Ammon's horn (tissue), 1 donor: ENCODE measurements at regions not wholly inside any gene's neighbourhood (a gene's known extent, or its start where the extent isn't known, plus 50 kb on each side); places are given as distances from the start of the nearest gene placed in this dataset.

ENCODE experiments used
- DNase-seq: peaks from one replicate; pipeline ENCODE4 v3.0.0-alpha.2; 2016; ENCODE audit warnings: low spot score

DNA sequence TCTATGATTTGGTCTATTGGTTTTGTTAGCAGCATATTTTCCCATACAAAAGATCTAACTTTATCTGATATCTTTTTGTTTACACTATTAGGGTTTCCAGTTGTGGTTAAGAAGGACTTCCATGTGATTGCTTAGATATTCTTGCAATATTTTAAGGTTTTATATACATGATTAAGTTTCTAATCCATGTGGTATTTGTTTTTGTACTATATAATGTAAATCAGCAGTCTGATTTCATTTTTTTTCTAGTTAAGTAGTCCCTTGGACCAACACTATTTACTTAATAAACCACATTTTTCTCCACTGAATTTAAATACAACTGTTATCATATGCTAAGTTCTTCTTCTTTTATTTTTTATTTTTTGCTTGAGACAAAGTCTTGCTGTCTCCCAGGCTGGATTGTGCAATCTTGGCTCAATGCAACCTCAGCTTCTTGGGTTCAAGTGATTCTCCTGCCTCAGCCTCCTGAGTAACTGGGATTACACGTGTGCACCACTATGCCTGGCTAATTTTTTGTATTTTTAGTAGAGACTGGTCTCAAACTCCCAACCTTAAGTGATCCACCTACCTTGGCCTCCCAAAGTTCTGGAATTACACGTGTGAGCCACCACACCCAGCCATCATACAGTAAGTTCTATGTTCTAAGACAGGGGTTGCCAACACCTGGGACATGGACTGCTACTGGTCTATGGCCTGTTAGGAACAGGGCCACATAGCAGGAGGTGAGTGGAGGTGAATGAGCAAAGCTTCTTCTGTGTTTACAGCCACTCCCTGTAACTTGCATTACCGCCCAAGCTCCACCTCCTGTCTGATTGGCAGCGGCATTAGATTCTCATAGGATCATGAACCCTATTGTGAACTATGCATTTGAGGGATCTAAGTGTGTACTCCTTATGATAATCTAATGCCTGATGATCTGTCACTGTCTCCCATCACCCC is 58.5 kb upstream of the RAB27B start:
- DNase-seq, result no peak

DNA sequence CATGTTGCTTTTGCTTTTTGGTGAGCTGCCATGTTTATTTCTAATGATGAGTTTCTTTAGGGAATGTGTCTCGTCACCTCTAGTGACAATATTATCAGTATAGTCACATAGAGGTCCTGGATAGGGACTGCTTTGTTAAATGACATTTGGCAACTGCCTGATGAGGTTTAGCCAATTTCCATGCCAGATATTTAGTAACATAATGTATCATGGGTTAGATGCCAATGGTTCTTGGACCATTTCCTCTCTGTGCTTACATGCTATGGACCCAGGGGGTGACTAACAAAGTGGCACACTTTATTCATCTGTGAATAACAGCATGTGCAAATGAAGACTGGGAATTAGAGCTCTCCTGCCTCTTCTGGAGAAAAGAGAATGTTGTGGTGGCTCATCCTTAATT is 56.2 kb upstream of the RAB27B start:
- DNase-seq, result peak; percentile 8

DNA sequence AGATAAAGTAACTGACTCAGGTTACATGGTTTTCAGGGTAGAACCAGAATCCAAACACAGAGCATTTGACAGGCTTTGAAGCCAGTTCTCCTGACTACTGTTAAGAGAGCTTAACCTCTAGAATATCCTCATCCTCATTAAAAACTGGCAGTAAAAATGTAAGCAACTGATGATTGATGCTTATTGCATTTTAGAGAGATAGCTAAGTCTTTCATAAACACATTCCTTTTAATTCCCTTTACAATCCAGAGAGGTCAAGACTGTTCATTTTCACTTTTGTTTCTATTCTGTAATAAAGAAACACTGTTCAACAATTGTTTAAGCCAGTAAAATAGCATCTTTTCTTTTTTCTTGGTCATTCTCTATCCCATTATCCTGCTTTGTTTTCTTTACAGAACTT is 53.9 kb upstream of the RAB27B start:
- DNase-seq, result no peak

DNA sequence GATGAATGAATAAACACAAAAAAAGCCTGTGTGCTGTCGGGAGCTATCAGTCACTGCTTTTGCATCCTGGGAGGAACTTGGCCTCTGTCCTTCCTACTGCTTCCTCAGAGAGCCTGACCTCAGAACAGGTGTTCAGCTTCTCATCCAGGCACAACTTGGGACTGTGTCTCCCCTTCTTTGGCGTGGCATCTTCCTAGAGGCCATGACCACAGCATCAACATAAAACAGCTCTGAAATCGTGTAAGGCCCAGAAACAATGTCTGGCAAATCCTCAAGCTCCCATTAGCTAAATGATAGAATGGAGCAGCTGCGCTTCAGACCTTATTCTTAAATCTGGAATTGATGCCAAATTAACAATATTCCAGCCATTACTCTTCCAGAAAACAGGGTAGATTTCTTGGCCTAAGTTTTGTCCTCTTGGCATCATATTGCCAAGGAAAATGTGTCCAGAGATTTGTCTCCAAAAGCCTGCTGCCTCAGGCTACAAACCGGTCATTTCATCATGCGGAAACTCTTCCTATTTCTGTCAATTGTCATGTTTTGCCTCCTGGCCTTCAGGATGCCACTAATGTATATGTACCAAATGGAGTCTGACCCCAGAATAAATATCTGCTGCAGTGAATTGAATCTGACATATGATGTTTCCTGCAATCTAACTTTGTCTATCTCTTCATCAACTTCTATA is 53.2 kb upstream of the RAB27B start:
- DNase-seq, result no peak

DNA sequence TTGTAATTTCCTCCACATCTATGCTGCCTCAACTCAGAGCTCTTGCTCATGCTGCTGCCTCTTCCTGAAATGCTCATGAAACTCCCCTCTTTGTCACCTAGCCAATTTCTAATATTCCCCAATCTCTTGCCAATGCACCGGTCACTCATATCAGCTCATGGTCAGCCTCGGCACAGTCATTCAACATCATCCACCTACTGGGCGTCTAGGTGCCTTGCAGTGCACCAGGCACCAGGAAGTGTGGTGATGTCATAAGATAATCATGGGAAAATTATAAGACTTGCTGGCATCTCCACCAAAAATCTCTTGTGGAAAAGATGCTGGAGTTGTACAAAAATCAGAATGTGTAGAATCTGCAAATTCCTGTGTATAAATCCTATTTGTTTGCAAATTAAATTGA is 52.6 kb upstream of the RAB27B start:
- DNase-seq, result no peak

DNA sequence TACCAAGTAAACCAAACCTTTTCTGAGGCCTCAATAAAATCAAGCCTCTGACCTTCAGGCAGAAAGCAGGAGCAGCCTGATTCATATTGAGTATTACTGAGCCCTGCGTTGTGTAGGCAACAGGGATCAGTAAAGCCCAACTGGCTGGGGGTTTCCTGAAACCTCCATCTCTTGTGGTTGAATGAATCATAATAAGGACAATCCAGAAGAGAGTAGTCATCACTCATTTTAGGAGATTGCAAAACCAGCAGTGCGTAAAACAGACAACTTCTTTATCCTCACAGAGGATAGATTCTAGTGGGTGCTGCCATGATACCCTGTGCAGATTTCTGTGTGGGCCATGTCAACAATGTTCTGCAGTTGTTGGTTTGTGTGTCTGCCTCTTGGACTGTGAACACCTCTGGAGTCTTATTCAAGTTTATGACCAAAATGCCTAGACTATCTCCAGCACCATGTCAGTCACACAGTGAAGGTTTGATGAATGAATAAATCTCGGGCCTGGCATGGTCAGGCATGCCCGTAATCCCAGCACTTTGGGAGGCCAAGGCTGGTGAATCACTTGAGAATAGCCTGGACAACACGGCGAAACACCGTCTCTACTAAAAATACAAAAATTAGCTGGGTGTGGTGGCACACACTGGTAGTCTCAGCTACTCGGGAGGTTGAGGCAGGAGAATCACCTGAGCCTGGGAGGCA is 51.8 kb upstream of the RAB27B start:
- no peak for DNase-seq

DNA sequence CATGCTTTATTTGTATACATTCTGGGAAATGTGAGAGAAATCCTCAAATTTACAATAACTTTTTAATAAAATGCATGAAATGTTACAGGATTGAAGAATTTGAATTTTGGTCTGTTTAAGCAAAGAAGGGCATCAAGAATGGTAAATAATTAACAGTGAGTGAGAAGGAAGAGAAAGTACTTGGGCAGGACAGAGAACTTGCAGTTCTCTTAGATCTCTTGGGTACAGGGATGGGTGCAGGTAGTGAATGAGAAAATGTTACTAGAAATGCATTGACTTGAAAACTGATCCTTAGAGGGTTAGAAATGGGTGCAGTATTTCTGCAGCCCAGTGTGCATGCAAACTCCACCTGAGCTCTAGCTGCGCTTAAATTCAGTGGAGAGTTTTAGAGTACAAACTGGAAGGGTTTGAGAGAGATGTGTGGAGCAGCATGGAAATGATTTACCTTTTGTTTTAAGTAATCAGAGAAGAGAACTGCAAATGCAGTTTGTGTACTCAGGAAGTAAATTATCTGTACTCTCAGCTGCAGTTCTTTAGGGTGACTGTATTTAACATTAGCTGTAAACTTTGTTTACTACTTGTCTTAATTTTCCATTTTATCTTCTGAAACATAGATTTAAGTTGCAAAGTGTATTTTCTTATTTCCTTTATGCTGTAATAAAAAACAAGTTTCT is 51.0 kb upstream of the RAB27B start:
- no peak for DNase-seq

DNA sequence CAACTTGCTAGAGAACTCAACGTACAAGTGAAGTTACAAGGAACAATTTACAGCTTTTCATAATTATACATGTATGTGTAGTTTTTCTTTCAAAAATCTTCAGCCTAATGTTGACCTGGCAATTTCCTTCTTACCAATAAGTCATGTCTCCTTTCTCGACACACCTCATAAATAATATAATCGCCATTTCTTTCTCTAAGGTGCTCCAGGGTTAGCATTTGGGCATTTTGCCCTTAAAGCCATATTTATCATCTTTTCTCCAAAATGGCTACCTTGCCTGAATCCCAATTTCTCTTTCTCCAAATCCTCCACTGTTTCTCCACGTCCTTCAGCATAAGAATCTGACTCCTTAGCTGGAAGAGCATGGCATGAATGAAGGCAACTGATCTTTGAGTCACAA is 50.3 kb upstream of the RAB27B start:
- no peak for DNase-seq
